Neural cell (in vitro differentiated cells): ENCODE measurements at regions not wholly inside any gene's neighbourhood (a gene's known extent, or its start where the extent isn't known, plus 50 kb on each side); places are given as distances from the start of the nearest gene placed in this dataset.

ENCODE experiments used
- CTCF ChIP-seq: fragments of 450-650 bp; IDR thresholded peaks from 2 replicates; pipeline ENCODE4 v1.5.1; 2014; ENCODE audit warnings: antibody characterized with exemption, mild to moderate bottlenecking, moderate library complexity; ENCODE audit not compliant: poor library complexity, severe bottlenecking
- EZH2 ChIP-seq: fragments of 200-600, 300-800 bp; shearing (Covaris generic), sonication (generic); IDR thresholded peaks from 2 replicates; pipeline ENCODE4 v1.6.1; 2014; ENCODE audit warnings: antibody characterized with exemption, low read length, borderline replicate concordance, mild to moderate bottlenecking; ENCODE audit not compliant: insufficient read depth, poor library complexity, severe bottlenecking
- MXI1 ChIP-seq: fragments of 450-650 bp; conservative IDR thresholded peaks from 2 replicates; pipeline ENCODE4 v1.6.1; 2014; ENCODE audit warnings: antibody characterized with exemption, mild to moderate bottlenecking; ENCODE audit not compliant: poor library complexity, severe bottlenecking

GRCh38 chr6:9937031-9937763, 477.7 kb downstream of the TFAP2A start:
- TF ChIP-seq CTCF (no peak), EZH2 (no peak), MXI1 (no peak)
